HCT116 (cell line): ENCODE measurements at regions not wholly inside any gene's neighbourhood (a gene's known extent, or its start where the extent isn't known, plus 50 kb on each side); places are given as distances from the start of the nearest gene placed in this dataset.

Experiments used
- CEBPB ChIP-seq: IDR thresholded peaks from 2 replicates; pipeline ENCODE4 v1.6.1; 2012; ENCODE audit warnings: low read depth
- POLR2A ChIP-seq: IDR thresholded peaks from 2 replicates; pipeline ENCODE4 v1.7.0; 2011; ENCODE audit warnings: borderline replicate concordance; ENCODE audit not compliant: insufficient read depth, insufficient read length; ENCODE audit errors: extremely low read depth
- SP1 ChIP-seq: IDR thresholded peaks from 2 replicates; pipeline ENCODE4 v1.6.1; 2012; ENCODE audit warnings: low read depth
- TF ChIP-seq, protein P1 (sequence below), 3 experiments: fragments of 200-600 bp in 1 of 3; sonication (generic) in 1 of 3; IDR thresholded peaks in 2 of 3; conservative IDR thresholded peaks in 1 of 3; 2 replicates each; pipeline ENCODE4 v1.5.1; 2012 to 2017; ENCODE audit warnings: low read depth in 2 of 3, low read length in 2 of 3, antibody characterized with exemption in 1 of 3, borderline replicate concordance in 1 of 3, control low read depth in 1 of 3, mild to moderate bottlenecking in 1 of 3, mixed read lengths in 1 of 3, mixed run types in 1 of 3, moderate library complexity in 1 of 3; ENCODE audit not compliant: insufficient read depth in 1 of 3

DNA sequence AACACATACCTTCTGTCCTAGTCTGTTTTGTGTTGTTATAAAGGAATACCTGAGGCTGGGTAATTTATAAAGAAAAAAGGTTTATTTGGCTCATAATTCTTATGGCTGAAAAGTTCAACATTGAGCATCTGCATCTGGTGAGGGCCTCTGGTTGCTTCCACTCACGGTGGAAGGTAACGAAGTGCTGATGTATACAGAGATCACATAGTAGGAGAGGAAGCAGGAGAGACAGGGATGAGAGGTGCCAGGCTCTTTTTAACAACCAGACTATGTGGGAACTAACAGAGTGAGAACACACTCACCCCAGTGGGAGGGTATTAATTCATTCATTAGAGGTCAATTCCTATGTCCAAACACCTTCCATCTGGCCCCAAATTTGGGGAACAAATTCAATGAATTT, 463.8 kb downstream of the DSC3 start:
- TF ChIP-seq, protein P1, sequence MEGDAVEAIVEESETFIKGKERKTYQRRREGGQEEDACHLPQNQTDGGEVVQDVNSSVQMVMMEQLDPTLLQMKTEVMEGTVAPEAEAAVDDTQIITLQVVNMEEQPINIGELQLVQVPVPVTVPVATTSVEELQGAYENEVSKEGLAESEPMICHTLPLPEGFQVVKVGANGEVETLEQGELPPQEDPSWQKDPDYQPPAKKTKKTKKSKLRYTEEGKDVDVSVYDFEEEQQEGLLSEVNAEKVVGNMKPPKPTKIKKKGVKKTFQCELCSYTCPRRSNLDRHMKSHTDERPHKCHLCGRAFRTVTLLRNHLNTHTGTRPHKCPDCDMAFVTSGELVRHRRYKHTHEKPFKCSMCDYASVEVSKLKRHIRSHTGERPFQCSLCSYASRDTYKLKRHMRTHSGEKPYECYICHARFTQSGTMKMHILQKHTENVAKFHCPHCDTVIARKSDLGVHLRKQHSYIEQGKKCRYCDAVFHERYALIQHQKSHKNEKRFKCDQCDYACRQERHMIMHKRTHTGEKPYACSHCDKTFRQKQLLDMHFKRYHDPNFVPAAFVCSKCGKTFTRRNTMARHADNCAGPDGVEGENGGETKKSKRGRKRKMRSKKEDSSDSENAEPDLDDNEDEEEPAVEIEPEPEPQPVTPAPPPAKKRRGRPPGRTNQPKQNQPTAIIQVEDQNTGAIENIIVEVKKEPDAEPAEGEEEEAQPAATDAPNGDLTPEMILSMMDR (IDR thresholded peaks at IDR 0.05 in 2 of 3, conservative IDR thresholded peaks at IDR 0.05 in 1 of 3; ENCODE audit: borderline replicate concordance in 1 of 3, insufficient read depth in 1 of 3, low read depth in 2 of 3, low read length in 2 of 3) = no peak
- TF ChIP-seq SP1 (no peak), POLR2A (no peak), CEBPB (no peak)
